Endothelial cell (in vitro differentiated cells): ENCODE measurements at regions not wholly inside any gene's neighbourhood (a gene's known extent, or its start where the extent isn't known, plus 50 kb on each side); places are given as distances from the start of the nearest gene placed in this dataset.

Experiments
- DNase-seq: peaks from one replicate; pipeline ENCODE4 v3.0.0; 2021; ENCODE audit warnings: low spot score
- H3K27ac Mint-ChIP-seq: one replicate; pipeline ENCODE4 v1.8.0; 2021; ENCODE audit warnings: mixed read lengths, inconsistent platforms; ENCODE audit not compliant: unreplicated experiment
- H3K27me3 Mint-ChIP-seq: one replicate; pipeline ENCODE4 v1.8.0; 2021; ENCODE audit warnings: mild to moderate bottlenecking, moderate library complexity, mixed read lengths, inconsistent platforms; ENCODE audit not compliant: unreplicated experiment
- H3K36me3 Mint-ChIP-seq: one replicate; pipeline ENCODE4 v1.8.0; 2021; ENCODE audit warnings: mild to moderate bottlenecking, low read depth, mixed read lengths, inconsistent platforms; ENCODE audit not compliant: unreplicated experiment
- H3K4me1 Mint-ChIP-seq: one replicate; pipeline ENCODE4 v1.8.0; 2021; ENCODE audit warnings: mild to moderate bottlenecking, mixed read lengths, inconsistent platforms; ENCODE audit not compliant: unreplicated experiment
- H3K4me3 Mint-ChIP-seq: one replicate; pipeline ENCODE4 v1.8.0; 2021; ENCODE audit warnings: mild to moderate bottlenecking, mixed read lengths, inconsistent platforms; ENCODE audit not compliant: unreplicated experiment
- H3K9me3 Mint-ChIP-seq: one replicate; pipeline ENCODE4 v1.8.0; 2021; ENCODE audit warnings: mixed read lengths, inconsistent platforms; ENCODE audit not compliant: unreplicated experiment
- CTCF ChIP-seq: fragments of 200-600 bp; sonication (generic); IDR thresholded peaks from one replicate; pipeline ENCODE4 v1.5.0; 2021; ENCODE audit warnings: antibody characterized with exemption; ENCODE audit not compliant: unreplicated experiment

GRCh38 chr9:73095425-73095824 is 56.2 kb upstream of the ANXA1 start:
- no peak for TF ChIP-seq CTCF

GRCh38 chr9:73093740-73094379 is 57.8 kb upstream of the ANXA1 start:
- DNase-seq: no peak
- no peaks in the 10 kb centered on the region for H3K36me3 Mint-ChIP-seq
- no peak overlapping the region for H3K4me3 Mint-ChIP-seq
- H3K9me3 Mint-ChIP-seq: no peaks in the 10 kb centered on the region
- H3K27ac Mint-ChIP-seq: no peak overlapping the region
- H3K4me1 Mint-ChIP-seq: no peaks in the 10 kb centered on the region
- no peak for TF ChIP-seq CTCF
- no peaks in the 10 kb centered on the region for H3K27me3 Mint-ChIP-seq

More at GRCh38 chr9:73095425-73095824, 56.2 kb upstream of the ANXA1 start:
- no peak overlapping the region for H3K27ac Mint-ChIP-seq
- DNase-seq: no peak
- no peaks in the 10 kb centered on the region for H3K4me1 Mint-ChIP-seq
- no peak overlapping the region for H3K4me3 Mint-ChIP-seq
- no peaks in the 10 kb centered on the region for H3K9me3 Mint-ChIP-seq
- no peaks in the 10 kb centered on the region for H3K27me3 Mint-ChIP-seq
- H3K36me3 Mint-ChIP-seq: no peaks in the 10 kb centered on the region

- no peak for TF ChIP-seq CTCF
- H3K27ac Mint-ChIP-seq: no peak overlapping the region
Measured at GRCh38 chr9:73093016-73093739, 58.5 kb upstream of the ANXA1 start.

GRCh38 chr9:73091909-73092308 is 59.8 kb upstream of the ANXA1 start:
- Mint-ChIP-seq H3K36me3 (no peaks in the 10 kb centered on the region), H3K27me3 (no peaks in the 10 kb centered on the region), H3K4me3 (no peak overlapping the region), H3K9me3 (no peaks in the 10 kb centered on the region), H3K4me1 (no peaks in the 10 kb centered on the region), H3K27ac (no peak overlapping the region)
- TF ChIP-seq CTCF: no peak
- DNase-seq: no peak

More at GRCh38 chr9:73093016-73093739, 58.5 kb upstream of the ANXA1 start:
- H3K9me3 Mint-ChIP-seq: no peaks in the 10 kb centered on the region
- DNase-seq: no peak
- no peaks in the 10 kb centered on the region for H3K36me3 Mint-ChIP-seq
- no peak overlapping the region for H3K4me3 Mint-ChIP-seq
- H3K4me1 Mint-ChIP-seq: no peaks in the 10 kb centered on the region
- H3K27me3 Mint-ChIP-seq: no peaks in the 10 kb centered on the region

- H3K27me3 Mint-ChIP-seq: no peaks in the 10 kb centered on the region
- TF ChIP-seq CTCF: no peak
- no peak for DNase-seq
- H3K4me3 Mint-ChIP-seq: no peak overlapping the region
- H3K36me3 Mint-ChIP-seq: no peaks in the 10 kb centered on the region
- H3K9me3 Mint-ChIP-seq: no peaks in the 10 kb centered on the region
- no peak overlapping the region for H3K27ac Mint-ChIP-seq
- no peaks in the 10 kb centered on the region for H3K4me1 Mint-ChIP-seq
Measured at GRCh38 chr9:73090214-73090613, 61.5 kb upstream of the ANXA1 start.
